Fibroblast of lung (primary cell): ENCODE measurements at regions not wholly inside any gene's neighbourhood (a gene's known extent, or its start where the extent isn't known, plus 50 kb on each side); places are given as distances from the start of the nearest gene placed in this dataset.
A peak's percentile ranks its signal among the peaks of the same experiment; 100 is the strongest.

Experiments
- EZH2 ChIP-seq: IDR thresholded peaks from 2 replicates; pipeline ENCODE4 v1.5.1; 2012; ENCODE audit warnings: low read length, control low read depth, mild to moderate bottlenecking; ENCODE audit errors: missing control alignments
- TF ChIP-seq, protein P1 (sequence below), 2 donors: IDR thresholded peaks in 1 of 2; conservative IDR thresholded peaks in 1 of 2; 1 replicate in 1 of 2; 2 replicates in 1 of 2; pipeline ENCODE4 v1.5.1; 2011 to 2012; ENCODE audit warnings: low read length in 2 of 2, control low read depth in 1 of 2, inconsistent platforms in 1 of 2, low read depth in 1 of 2, mild to moderate bottlenecking in 1 of 2

GRCh38 chr10:4234661-4235060 is 449.7 kb upstream of the KLF6 start:
- TF ChIP-seq, protein P1, sequence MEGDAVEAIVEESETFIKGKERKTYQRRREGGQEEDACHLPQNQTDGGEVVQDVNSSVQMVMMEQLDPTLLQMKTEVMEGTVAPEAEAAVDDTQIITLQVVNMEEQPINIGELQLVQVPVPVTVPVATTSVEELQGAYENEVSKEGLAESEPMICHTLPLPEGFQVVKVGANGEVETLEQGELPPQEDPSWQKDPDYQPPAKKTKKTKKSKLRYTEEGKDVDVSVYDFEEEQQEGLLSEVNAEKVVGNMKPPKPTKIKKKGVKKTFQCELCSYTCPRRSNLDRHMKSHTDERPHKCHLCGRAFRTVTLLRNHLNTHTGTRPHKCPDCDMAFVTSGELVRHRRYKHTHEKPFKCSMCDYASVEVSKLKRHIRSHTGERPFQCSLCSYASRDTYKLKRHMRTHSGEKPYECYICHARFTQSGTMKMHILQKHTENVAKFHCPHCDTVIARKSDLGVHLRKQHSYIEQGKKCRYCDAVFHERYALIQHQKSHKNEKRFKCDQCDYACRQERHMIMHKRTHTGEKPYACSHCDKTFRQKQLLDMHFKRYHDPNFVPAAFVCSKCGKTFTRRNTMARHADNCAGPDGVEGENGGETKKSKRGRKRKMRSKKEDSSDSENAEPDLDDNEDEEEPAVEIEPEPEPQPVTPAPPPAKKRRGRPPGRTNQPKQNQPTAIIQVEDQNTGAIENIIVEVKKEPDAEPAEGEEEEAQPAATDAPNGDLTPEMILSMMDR (conservative IDR thresholded peaks at IDR 0.05 in 1 of 2, IDR thresholded peaks at IDR 0.05 in 1 of 2; ENCODE audit: low read depth in 1 of 2, low read length in 2 of 2): peak in 1 of 2 donors; percentile 23
- TF ChIP-seq EZH2: no peak
